T1000 (cell line): ENCODE measurements at regions not wholly inside any gene's neighbourhood (a gene's known extent, or its start where the extent isn't known, plus 50 kb on each side); places are given as distances from the start of the nearest gene placed in this dataset.

ENCODE experiments used
- DNase-seq: peaks from one replicate; lab custom pipeline; 2025; ENCODE audit warnings: mixed read lengths; lab: John Stamatoyannopoulos, UW

DNA sequence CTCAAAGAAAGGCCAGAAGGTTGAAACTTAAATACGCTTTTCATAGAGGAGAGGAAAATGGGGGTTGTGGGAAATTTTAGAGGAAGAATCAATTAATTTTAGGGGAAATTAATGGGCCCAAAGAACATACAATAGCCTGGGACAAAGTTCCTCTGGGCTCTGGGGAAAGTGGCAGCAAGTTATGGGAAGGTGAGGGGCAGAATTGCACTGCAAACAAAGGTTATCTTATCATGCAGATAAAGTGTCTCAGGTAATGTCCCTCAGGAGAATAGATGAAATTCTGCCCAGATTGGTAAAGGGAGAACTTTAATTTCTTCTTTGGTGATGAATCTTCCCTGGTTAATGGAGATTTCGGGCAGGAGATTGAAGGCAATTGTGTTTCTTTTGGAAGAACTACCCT lies 326.1 kb upstream of the SLC24A2 start:
- DNase-seq = no peak

DNA sequence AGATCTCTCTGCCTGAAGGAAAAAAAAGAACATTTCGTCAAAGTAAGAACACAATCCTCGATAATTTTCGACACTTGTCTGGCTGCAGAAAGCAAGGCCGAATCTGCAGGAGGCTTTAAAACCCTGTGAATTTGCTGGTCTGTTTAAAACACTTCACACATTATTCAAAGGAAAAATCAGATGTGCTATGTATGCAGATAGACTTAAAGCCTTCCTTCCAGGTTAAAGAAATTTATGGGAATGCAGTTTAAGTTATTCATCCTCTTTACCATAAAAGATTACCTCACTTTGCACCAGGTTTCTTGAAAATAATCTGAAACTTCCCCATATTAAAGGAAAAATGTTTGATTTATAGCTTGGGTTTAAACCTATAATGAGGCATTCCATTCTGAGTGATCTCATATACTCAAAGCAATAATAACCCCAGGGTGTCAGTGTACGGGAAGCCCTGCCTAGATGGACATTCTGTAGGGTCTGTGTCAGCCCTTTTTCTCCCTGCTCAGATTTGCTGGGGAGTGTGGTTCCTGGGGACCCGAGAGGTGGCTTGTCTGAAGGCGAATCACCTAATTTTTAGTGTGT lies 323.5 kb upstream of the SLC24A2 start:
- no peak for DNase-seq

GRCh38 chr9:20111173-20111843 lies 322.5 kb upstream of the SLC24A2 start:
- no peak for DNase-seq

GRCh38 chr9:20095430-20096092 lies 306.7 kb upstream of the SLC24A2 start:
- DNase-seq = no peak

DNA sequence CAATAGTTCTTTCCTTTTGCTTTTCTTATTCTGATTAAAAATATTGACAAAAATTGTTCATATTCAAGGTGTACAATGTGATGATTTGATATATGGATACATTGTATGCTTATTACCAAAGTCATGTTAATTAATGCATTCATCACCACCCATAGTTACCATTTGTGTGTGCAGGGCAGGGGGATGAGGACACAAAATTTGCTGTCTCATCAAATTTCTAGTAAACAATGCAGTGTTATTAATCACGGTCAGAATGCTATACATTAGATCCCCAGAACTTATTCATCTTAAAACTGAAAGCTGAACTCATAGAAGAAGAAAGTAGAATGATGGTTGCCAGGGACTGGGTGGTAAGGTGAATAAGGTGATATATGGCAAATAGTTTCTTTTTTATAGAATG lies 303.7 kb upstream of the SLC24A2 start:
- DNase-seq = no peak

DNA sequence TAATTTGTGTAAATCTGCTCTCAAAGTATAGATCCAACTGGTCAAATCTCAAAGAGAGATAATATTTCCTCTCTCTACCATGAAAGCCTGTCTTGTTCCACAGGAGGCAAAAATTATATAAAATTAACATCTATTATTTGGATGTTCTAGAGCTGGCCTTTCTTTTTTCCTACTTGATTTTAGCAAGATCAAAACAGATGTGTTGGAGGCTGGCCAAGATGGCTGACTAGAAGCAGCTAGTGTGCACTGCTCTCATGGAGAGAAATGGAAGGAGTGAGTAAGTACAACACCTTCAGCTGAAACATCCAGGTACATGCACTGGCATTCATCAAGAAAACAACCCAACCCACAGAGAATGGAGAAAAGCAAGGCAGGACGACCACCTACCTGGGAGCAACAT lies 298.6 kb upstream of the SLC24A2 start:
- no peak for DNase-seq

- DNase-seq = no peak
Measured at GRCh38 chr9:20085842-20086241, 297.0 kb upstream of the SLC24A2 start.

GRCh38 chr9:20084125-20084524 lies 295.3 kb upstream of the SLC24A2 start:
- DNase-seq = no peak

DNA sequence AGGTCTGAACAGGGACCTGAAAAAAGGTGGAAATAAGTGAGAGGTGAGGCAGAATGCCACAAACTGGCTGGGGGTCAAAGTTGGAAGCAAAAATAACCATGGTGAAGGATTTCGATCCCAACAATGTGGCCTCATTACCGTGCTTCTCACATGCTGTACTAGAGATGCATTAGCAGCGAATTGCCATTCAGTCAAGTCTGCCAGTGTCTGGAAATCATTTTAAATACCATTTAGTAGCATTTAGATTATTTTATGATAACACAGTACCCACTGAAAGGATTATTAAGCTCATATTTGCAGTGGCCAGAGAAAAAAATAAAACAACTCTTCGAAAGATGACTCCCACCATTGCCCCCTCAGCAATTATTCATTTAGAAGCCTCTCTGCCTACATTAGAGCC lies 294.6 kb upstream of the SLC24A2 start:
- no peak for DNase-seq

DNA sequence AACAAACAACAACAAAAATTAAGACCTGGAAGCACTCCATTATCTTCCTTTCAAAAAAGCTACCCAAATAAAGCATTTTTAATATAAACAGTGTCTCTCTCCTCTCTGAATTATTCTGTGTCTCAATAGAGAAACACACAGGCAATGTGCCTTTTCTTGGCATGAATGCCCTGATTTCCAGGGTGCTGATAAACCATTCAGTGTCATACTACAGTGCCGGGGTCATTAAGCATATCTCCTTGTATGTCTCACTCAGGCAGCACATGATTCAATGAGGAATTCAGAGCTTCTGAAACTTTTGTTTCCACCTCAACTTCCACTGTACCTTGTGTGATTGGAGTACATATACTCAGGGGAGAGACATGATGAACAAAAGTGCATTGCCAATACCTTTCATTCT lies 294.0 kb upstream of the SLC24A2 start:
- DNase-seq = no peak

GRCh38 chr9:20082406-20082805 lies 293.6 kb upstream of the SLC24A2 start:
- DNase-seq = no peak

- no peak for DNase-seq
Measured at GRCh38 chr9:20078246-20078645, 289.4 kb upstream of the SLC24A2 start.

GRCh38 chr9:20074291-20074690 lies 285.5 kb upstream of the SLC24A2 start:
- no peak for DNase-seq

GRCh38 chr9:20070336-20070735 lies 281.5 kb upstream of the SLC24A2 start:
- DNase-seq = no peak

- no peak for DNase-seq
Measured at GRCh38 chr9:20065796-20066700, 277.2 kb upstream of the SLC24A2 start.

DNA sequence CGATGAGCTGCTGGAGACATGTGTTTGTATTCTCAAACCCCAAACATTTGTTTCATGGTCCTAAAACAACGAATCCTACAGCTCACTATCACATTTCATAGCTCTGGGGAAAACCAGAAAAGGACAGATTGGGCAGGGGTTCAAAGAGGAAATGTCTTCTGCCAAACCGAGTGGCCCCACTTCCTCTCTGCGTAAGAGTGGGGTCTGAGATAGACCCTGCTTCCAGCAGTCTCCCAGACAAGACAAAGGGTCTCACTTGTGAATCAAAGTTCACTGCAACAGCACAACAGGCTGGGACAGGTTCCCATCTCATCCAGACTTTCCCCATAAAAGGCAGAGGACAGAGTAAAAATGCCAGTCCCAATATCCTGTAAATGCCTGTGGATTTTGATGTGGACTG lies 276.2 kb upstream of the SLC24A2 start:
- no peak for DNase-seq

DNA sequence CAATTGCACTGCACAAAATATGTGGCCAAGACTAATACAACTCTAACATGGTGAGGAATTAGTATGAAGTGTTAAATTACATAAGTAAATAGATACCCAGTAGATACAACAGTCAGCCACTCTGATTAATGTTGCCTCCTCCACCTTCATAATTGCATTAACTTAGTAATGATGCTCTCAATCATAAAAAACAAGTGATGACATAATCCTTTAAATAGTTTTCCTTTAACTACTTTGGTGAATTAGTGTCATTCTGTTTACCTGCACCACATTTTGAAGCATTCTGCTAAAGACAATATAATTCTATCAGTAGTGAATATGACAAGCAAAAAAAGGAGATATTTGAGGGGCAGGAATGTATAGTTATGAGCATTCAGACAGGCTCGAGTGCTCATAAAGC lies 265.9 kb upstream of the SLC24A2 start:
- no peak for DNase-seq

- no peak for DNase-seq
Measured at GRCh38 chr9:20048985-20049384, 260.1 kb upstream of the SLC24A2 start.

- no peak for DNase-seq
Measured at GRCh38 chr9:20048437-20048836, 259.6 kb upstream of the SLC24A2 start.

GRCh38 chr9:20044686-20045085 lies 255.8 kb upstream of the SLC24A2 start:
- DNase-seq = no peak

GRCh38 chr9:20043461-20043860 lies 254.6 kb upstream of the SLC24A2 start:
- no peak for DNase-seq

- no peak for DNase-seq
Measured at GRCh38 chr9:20043035-20043434, 254.2 kb upstream of the SLC24A2 start.
